ENCODE measurements at regions not wholly inside any gene's neighbourhood (a gene's known extent, or its start where the extent isn't known, plus 50 kb on each side); places are given as distances from the start of the nearest gene placed in this dataset.
"Not testable (repeated sequence)": the region's sequence is repeated elsewhere in the genome, so short reads cannot be mapped to it uniquely, and the experiment has no call there.

DNA sequence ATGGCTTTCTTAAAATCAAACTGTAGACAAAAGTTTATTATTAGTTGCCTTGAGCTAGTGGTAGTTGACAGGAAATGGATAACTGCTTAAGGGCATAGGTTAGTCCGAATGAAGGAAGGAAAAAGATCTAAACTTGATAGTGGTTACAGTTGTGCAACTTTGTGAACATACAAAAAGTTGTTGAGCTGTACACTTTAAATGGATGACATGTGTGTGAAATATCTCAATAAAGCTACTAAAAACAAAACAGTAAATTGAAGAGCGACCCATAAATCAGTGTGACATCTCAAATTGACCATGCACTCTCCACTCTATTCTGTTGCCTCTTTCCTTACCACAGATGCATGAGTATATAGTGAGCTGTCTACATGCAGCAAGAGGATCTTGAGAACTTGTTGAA is 1757.8 kb downstream of the PCDH9 start:
- DNase-seq, result no peak

DNA sequence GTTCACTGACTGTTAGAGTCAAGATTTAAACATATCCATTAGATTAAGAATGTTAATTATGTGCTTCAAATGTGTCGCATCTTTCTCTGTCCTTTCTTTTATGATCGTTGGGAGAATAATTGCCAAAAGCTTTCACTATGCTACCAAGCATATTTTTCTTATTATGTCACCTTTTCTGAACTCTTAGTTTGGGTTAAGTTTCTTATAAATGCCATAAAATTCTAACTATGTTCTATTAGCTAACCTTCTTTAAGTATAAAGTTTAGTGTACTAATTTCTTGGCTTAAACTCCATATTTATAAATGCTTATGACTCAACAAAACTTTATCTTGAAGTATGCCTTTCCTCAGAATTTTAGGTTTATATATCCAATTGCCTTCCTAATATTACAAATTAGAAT is 1759.4 kb downstream of the PCDH9 start:
- no peak for DNase-seq

DNA sequence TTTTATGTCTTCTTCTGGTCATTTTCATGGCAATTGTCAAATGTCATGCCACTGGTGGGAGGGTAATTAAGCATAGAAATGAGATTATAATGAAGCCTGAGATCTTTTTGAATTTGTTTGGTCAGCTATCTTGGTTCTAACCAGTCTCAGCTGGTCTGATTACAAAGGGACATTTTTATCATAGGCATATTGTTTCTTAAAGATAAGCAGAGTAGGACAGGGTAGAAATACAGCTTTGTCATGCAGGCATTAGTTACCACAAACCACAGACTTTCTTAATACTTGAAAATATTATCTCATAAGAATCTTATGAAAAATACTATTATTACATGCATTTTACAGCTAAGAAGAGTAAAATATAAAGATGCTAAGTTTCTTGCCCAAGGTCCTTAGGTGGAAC is 1761.5 kb downstream of the PCDH9 start:
- DNase-seq, result no peak

DNA sequence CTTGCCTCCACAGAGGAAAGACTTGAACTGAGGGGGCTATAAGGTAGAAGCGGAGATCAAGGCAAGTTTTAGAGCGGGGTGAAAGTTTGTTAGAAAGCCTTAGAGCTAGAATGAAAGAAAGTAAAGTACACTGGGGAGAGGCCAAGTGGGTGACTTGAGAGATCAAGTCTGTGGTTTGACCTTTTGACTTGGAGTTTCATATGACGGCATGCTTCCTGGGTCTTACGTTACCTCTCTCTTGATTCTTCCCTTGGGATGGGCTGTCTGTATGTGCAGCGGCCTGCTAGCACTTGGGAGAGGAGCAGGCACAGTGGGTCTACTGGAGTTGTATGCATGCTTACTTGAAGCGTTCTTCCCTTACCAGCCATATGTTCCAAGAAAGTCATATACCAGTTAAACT is 1768.5 kb downstream of the PCDH9 start:
- DNase-seq, result no peak

DNA sequence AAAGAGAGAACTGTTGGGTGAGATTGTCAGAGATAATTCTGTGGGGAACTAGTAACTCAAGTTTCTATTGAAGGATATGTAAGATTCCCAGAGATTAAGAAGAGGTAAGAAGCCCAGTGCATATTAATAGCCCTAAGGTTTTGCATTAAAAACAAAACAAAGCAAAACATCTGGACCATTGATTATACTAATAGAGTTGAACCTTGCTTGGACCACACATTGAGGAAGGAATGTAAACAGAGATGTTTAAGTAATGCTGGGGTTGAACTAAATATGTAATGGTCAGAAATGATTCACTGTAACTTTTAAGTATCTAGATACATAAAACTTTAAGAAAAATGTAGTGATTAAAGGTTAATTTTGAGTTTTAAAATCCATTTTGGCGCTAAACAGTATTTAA is 1770.0 kb downstream of the PCDH9 start:
- DNase-seq, result no peak

DNA sequence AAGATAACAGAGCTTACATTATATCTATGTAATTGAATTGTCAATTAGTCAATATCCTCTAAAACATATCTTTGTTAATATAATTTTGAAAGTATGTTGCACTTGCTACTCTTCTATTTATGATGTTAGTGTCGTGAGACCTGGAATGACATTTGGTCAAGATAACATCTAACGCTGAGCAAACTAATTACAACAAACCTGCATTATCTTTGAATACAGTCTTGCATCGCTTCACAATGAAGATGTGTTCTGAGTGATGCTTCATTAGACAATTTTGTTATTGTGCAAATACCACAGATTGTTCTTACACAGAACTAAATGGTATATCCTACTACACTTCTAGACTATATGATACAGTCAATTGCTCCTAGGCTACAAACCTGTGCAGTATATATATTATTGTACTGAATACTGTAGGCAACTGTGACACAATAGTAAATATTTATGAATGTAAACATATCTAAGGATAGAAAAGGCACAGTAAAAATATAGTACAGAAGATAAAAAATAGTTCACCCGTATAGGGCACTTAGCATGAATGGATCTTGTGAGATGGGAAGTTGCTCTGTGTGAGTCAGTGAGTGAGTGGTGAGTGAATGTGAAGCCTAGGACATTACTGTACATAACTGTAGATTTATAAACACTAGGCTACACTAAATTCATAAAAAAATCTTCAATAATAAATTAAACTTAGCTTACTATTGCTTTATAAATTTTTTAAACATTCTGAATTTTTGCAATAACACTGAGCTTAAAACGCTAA is 1773.8 kb downstream of the PCDH9 start:
- DNase-seq, result no peak

DNA sequence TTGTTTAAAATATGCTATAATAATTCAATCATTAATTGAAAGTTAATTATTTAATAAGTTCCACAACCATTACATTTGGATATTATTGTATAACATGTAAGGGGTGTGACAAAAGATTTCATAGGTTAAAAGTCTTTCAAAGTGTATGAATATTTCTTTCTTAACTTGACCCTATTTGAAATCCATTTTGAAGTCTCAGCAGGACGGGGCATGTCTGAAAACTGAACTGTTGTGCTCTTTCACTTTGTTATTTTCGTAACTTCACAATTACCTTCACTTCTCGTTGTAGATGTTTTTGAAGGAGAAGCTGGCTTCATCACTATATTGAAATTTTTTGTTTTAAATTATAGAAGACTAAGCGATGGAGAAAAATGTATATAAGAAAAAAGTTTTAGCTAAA is 1775.7 kb downstream of the PCDH9 start:
- DNase-seq, result no peak

DNA sequence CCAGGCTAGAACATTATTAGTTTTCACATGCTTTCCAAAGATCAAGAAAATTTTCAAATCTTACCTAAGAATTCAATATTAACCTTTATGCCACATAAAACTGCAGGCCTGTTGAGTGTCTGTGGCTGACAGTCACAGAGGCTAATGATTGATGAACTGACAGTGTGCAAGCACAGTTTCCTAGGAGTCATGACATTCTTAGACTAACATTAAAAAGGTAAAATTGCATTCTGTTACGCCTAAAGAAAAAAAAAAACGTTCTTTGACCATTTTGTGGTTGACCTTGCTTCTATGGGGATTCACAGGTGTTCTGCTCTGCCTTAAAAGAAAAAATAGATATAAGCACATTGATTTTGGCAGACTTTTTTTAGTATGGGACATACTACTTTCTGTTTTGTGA is 1776.2 kb downstream of the PCDH9 start:
- no peak for DNase-seq

DNA sequence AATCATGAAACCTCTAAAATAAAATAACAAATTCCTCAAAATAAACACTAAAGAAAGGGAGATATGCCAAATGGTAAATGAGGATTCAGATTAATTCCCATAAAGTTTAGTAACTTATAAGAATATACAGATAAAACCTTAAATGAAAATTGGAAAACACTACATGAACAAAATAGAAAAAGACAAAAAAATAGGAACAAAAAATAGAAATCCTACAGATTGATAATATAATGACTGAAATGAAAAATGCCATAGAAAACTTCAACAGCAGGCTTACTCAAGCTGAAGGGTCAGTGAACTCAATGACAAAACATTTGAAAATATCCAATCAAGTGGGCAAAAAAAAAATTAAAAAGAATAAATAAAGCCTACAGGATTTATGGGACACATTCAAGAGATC is 1784.8 kb downstream of the PCDH9 start:
- no peak for DNase-seq

DNA sequence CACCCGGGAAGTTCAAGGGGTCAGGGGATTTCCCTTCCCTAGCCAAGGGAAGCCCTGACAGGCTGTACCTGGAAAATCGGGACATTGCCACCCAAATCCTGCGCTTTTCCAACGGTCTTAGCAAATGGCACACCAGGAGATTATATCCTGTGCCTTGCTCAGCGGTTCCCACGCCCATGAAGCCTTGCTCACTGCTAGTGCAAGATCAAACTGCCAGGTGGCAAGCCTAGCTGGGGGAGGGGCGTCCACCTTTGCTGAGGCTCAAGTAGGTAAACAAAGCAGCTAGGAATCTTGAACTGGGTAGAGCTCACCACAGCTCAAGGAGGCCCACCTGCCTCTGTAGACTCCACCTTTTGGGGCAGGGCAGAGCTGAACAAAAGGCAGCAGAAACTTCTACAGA is 1794.5 kb downstream of the PCDH9 start:
- no peak for DNase-seq

DNA sequence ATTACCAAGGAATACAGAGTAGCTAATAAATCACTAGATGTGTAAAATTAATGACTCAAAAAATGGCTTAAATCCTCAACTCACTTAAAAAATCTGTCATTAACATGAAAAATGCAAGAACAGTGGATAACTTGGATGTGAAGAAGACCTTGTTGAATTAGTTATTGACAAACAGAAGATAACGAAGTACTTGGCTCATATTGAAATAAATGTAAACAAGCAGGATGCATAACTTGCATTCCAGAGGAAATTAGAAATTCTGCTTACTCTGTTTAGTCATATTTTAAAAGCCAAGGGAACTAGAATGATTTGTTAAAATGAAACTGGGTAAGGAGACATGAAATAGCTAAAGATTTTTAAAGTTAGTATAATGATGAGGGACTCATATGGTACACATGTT is 1812.2 kb downstream of the PCDH9 start:
- DNase-seq, result no peak

DNA sequence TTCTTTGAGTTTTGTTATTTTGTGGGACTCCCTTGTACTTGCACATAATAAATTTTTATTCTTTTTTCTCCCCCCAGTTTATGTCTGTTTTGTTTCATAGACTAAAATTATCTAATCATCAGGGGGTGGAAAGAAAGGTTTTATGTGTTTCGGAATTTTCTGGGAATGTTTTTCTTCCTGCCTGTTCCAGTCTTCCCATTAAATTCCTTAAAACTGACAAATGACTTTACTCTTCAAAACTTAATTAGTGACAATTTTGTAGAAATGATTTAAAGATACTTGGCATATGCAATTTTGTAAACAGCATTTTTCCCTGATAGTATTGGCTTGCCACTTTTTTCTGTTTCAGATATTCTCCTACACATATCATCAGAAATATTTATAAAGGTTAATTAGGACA is 1813.4 kb downstream of the PCDH9 start:
- DNase-seq, result no peak

DNA sequence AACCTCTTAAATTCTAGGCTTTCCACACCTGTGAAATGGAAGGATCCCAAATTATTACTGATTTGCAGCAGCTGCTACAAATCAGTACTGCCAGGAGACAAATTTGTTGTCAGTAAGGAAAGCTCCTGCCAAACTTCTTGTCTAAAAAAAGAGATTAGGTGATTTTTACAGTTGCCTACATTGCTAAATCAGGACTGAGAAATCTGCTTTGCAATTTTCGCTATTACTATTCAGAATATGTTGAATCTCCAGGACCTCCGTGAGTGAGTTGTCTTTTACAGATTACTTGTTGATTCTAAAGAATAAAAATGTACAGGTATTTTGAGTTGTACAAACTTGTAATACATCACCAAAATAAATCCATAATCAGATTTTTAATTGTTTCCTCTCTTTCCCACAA is 1815.9 kb downstream of the PCDH9 start:
- DNase-seq, result no peak

DNA sequence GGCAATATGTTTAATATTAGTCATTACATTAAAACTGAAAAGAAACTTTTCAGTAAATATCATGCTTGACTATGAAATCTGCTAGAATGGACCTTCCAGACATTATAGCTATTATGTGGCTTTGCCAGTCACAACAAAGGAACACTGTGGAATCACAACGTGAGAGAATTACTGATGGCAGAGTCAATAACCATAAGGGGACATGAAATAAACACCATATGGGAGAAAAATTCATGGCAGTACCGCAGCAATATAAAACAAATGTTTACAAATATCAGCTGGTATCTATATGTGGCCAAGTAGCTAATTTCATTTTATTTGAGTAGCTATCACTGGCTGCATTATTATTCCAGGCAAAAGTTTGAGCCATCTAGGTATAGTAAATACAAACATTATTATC is 1818.6 kb downstream of the PCDH9 start:
- no peak for DNase-seq

DNA sequence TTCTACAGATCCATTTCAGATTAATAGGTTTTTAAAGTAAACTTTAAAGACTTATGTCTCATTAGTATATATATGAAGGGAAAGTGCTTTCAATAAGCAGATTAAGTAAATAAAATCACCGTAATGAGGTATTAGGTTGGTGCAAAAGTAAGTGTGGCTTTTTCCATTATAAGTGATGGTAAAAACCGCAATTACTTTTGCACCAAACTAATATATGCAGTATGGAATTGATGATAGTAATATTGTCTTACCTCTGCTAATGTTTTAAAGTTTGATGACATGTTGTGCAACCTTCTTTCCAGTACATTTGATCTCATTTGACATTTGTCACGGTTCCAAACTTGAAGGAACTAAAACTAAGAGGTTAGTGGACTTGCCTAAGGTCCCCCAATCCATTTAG is 1819.3 kb downstream of the PCDH9 start:
- DNase-seq, result no peak

DNA sequence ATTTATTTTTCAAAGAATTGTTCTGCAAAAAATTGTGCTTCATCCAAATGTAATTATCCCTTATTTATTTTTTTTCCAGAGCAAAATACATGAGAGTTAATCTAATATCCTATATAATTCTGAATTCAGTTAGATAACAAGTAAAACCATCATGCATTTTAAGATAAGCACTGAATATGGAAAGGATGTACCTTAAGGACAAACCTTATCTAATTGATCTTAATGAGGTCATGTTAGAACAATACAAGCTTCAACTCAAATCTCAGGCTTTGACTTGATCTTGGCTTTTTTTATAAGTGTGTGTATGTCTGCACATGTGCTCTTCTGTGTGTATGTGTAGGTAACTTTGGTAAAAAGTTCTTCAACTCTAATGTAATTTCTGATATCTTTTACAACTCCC is 1828.8 kb downstream of the PCDH9 start:
- DNase-seq, result no peak

DNA sequence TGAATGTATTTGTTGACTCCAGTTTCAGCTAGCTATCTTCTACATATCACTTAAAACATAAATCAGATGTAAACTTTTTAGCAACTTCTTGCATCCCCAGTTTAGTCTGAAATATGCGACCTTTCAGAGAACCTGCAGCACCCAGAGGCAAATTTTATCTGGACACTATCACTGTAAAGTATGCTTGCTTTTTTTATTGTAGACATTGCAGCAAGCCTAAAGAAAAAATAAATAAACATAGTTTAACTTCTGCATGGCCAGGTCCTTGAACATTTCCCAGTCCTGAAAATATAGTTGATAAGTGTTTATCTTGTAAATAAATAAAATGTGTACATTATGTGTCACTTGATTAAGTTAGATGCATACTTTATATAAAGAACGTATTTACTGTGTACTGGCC is 1829.4 kb downstream of the PCDH9 start:
- no peak for DNase-seq

DNA sequence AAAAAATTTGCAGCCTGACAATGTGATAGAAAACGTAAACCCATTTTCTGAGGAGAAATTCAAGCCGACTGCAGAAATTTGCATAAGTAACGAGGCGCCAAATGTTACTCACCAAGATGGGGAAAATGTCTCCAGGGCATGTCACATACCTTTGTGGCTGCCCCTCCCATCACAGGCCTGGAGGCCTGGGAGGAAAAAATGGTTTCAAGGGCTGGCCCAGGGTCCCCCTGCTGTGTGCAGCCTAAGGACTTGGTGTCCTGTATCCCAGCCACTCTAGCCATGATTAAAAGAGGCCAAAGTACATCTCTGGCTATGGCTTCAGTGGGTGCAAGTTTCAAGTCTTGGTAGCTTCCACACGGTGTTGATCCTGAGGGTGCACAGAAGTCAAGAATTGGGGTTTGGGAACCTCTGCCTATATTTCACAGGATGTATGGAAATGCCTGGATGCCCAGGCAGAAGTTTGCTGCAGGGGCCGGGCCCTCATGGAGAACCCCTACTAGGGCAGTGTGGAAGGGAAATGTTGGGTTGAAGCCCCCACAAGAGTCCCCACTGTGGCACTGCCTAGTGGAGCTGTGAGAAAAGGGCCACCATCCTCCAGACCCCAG is 1842.3 kb downstream of the PCDH9 start:
- no peak for DNase-seq

DNA sequence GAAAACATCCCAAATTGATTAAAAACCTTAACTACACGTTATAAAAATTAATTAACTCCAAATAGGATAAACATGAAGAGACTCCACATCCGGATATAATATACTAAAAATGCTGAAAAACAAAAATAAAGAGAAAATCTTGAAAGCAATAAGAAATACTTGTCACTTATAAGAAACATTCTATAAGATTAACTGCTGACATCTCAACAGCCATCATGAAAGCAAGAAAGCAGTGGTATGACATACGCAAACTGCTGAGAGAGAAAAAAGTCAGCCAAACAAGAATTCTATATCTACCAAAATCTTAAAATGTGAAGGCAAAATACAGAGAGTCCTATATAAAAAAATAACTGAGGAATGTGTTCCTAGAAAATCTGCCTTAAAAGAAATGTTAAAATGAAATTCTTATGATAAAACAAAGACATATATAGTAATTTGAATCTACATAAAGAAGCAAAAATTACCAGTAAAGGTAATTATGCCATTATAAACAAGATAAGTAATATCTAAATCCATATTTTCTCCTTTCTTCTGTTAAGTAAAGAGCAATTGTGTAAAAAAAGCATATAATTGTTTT is 1851.1 kb downstream of the PCDH9 start:
- no peak for DNase-seq

DNA sequence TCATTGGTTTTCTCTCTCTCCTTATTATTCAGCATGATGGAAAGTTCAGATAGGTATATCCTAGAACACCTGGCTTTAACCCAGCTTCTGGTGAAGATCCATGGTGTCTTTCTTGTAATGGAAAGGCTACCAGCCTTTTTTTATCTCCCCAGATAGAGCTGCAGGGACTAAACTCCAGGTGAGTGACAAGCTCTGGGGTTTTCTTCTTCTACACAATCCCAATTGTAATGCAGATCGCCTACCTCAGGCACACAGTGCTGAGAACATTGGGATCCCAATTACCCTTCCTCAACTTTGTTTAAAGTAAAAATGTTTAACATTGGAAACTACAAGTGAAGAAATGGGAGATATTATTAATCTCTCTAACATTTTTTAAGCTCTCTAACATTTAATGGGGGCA is 1851.7 kb downstream of the PCDH9 start:
- no peak for DNase-seq

DNA sequence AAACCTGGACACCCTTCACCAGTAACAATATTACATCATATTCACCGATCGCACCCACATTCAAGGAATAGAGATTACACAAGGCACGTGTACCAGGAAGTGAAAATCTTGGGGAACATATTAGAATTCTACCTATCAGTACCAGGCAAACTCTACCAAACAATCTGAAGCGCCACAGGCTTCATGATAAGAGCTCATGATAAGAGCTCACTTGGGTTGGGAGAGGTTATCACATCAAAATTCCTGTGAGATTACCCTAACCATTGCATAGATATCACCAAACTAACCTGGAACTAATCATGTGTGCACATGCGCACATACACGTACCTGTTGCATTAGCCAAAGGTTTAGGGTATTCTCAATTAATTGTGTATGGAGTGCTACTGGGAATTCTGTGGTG is 1861.3 kb downstream of the PCDH9 start:
- DNase-seq, result no peak

DNA sequence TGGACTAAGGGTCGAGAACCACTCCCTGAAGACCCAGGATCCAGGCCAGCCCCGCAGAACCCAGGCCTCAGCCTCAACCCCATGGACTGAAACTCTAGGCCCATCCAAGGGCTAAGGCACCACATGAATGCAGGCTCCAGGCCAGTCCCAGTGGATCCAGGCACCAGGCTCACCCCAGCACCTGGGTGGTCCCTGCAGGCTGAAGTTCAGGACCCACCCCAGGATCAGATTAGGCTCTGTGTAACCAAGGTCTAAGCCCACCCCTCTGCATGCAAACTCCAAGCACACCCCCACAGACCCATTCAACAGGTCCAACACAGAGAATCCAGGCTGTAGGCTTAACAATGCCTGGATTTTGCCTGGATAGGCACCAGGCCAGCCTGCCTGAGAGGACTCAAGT is 1876.2 kb downstream of the PCDH9 start:
- DNase-seq, result no peak

DNA sequence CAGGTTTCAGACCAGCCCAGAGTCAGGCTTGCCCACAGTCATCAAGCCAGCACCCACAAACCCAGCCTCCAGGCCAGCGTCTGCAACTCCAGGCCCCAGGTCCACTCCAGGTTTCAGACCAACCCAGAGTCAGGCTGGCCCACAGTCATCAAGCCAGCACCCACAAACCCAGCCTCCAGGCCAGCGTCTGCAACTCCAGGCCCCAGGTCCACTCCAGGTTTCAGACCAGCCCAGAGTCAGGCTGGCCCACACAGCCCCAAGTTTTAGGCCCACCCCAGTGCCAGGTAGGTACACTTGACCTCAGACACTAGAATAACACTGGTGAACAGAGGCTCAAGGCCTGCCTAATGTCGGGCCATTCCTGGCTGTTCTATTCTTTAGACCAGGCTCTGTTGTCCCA is 1877.0 kb downstream of the PCDH9 start:
- not testable (repeated sequence) for DNase-seq

DNA sequence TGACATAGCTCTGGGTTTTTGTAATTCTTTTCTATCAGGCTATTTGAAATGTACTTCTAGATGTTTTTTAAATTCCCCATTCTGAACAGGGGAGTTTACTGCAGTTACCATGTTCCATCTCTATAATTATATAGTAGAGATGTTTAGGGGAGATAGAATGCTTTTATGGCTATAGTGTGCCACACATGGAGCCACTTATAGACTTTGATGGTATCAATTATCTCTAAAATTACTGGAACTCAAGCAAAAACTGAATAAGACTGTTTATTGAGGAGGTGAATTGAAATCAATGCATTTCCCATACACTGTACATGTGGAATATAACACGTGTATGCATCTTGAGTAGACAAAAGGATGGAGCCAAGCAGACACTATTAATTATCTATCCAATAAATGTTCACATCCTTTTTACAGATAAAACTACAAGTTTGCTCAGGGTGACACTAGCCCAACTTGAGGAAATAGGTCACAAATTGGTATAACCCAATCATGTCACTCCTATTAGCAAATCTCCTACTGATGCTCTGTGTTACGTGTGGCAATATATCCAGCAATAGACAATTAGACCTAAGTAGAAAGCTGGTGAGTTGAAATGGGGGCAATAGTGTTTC is 1882.6 kb downstream of the PCDH9 start:
- no peak for DNase-seq

Data from stimulated activated CD4-positive, alpha-beta T cell treated with anti-CD3 and anti-CD28 coated beads, Interleukin-15, amount 100 ng/mL, for 24 hours (primary cell).